ENCODE measurements at regions not wholly inside any gene's neighbourhood (a gene's known extent, or its start where the extent isn't known, plus 50 kb on each side); places are given as distances from the start of the nearest gene placed in this dataset.
A peak's percentile ranks its signal among the peaks of the same experiment; 100 is the strongest.

GRCh38 chr17:68103148-68103547 is 67.6 kb downstream of the KPNA2 start:
- no peak overlapping the region for H2BK15ac ChIP-seq (ENCODE audit: low read depth, low read length)
- BruUV-seq (replicated peaks): TSS peak; percentile 16
- H3K4me1 ChIP-seq (ENCODE audit: control insufficient read depth, insufficient read depth, low read length): peaks cover 2% of the 10 kb centered on the region; the same call in 1 of the 2 replicates
- no peak overlapping the region for H3K18ac ChIP-seq (ENCODE audit: low read depth, low read length)
- no peak overlapping the region for H2AFZ ChIP-seq (replicated peaks; ENCODE audit: low read length, poor library complexity)
- no peak overlapping the region for H3K56ac ChIP-seq (ENCODE audit: extremely low read depth, insufficient read depth, low read length)
- TF ChIP-seq CTCF (conservative IDR thresholded peaks at IDR 0.05; ENCODE audit: low read depth, low read length) (no peak), MAFK (IDR thresholded peaks at IDR 0.05; ENCODE audit: low read depth, low read length) (no peak), RAD21 (IDR thresholded peaks at IDR 0.05; ENCODE audit: low read length) (no peak), FOS (IDR thresholded peaks at IDR 0.05; ENCODE audit: low read depth, low read length) (no peak)
- TF ChIP-seq, protein P1, sequence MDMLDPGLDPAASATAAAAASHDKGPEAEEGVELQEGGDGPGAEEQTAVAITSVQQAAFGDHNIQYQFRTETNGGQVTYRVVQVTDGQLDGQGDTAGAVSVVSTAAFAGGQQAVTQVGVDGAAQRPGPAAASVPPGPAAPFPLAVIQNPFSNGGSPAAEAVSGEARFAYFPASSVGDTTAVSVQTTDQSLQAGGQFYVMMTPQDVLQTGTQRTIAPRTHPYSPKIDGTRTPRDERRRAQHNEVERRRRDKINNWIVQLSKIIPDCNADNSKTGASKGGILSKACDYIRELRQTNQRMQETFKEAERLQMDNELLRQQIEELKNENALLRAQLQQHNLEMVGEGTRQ (IDR thresholded peaks at IDR 0.05; ENCODE audit: low read depth, low read length): no peak
- no peaks in the 10 kb centered on the region for H3K9me1 ChIP-seq (ENCODE audit: insufficient read depth, low read length)
- H2AK9ac ChIP-seq (replicated peaks; ENCODE audit: low read depth, low read length, poor library complexity): no peak overlapping the region
- H3K4ac ChIP-seq (ENCODE audit: low read depth, low read length): no peak overlapping the region
- ChIA-PET CTCF (interaction anchor here (0.5 kb wide), 1 partner anchor 54 kb away, joined by 4 read pairs; no protein-coding TSS in a partner anchor), POLR2A (ENCODE audit: unreplicated experiment) (no interaction called here)
- no peak overlapping the region for H4K5ac ChIP-seq (ENCODE audit: low read depth, low read length)
- H2BK120ac ChIP-seq (ENCODE audit: low read depth, low read length): no peak overlapping the region
- ATAC-seq (ENCODE audit: low read depth): no peak
- peak overlapping the region; percentile 95; the same call in 1 of the 2 replicates for H3K4me3 ChIP-seq (ENCODE audit: insufficient read depth, low read depth, low read length)
- peaks cover 2% of the 10 kb centered on the region; the same call in 1 of the 2 replicates for H3K36me3 ChIP-seq (ENCODE audit: control insufficient read depth, insufficient read depth, low read length)
- no peak overlapping the region; the same call in 1 of the 2 replicates for H3K9ac ChIP-seq (ENCODE audit: low read depth, low read length)
- dilution Hi-C loops (cut with HindIII; ENCODE audit: low sequenced_read_pairs, unreplicated experiment): no loop called here
- no peak overlapping the region for H3K14ac ChIP-seq (replicated peaks; ENCODE audit: low read depth, low read length)
- H4K20me1 ChIP-seq (ENCODE audit: insufficient read depth, low read length): peaks cover 7% of the 10 kb centered on the region; the same call in 1 of the 2 replicates
- H3K27me3 ChIP-seq (ENCODE audit: control insufficient read depth, insufficient read depth, low read length): no peaks in the 10 kb centered on the region
- peaks cover 10 to 31% of the 10 kb centered on the region in 2 experiments; a peak in 3 of 4 replicates for H3K79me1 ChIP-seq (ENCODE audit: low read depth in 1 of 2, low read length in 2 of 2)
- in situ Hi-C loops (cut with MboI; ENCODE audit: low sequenced_read_pairs): no loop called here
- H2BK20ac ChIP-seq (ENCODE audit: low read depth, low read length): no peak overlapping the region
- peak overlapping the region; percentile 65; the same call in 1 of the 2 replicates for H3K4me2 ChIP-seq (ENCODE audit: low read depth, low read length)
- H4K91ac ChIP-seq (ENCODE audit: insufficient read depth, low read depth, low read length): no peak overlapping the region
- H3K27ac ChIP-seq (ENCODE audit: insufficient read depth, low read length): no peak overlapping the region
- no peak overlapping the region; the same call in 1 of the 2 replicates for H3K23ac ChIP-seq (ENCODE audit: low read depth, low read length)
- intact Hi-C loops (cut with micrococcal nuclease): no loop called here
- no peak for DNase-seq
- no peak overlapping the region for H4K8ac ChIP-seq (ENCODE audit: low read depth in 2 of 2, low read length in 2 of 2)
- no peak overlapping the region for H2AK5ac ChIP-seq (ENCODE audit: low read depth, low read length)
- no peak overlapping the region for H2BK5ac ChIP-seq (ENCODE audit: low read depth, low read length, poor library complexity, severe bottlenecking)
- no peaks in the 10 kb centered on the region for H3K9me3 ChIP-seq (ENCODE audit: control insufficient read depth, insufficient read depth, low read length)

Measured in IMR-90 (cell line).